GM18498 (cell line): ENCODE measurements at regions not wholly inside any gene's neighbourhood (a gene's known extent, or its start where the extent isn't known, plus 50 kb on each side); places are given as distances from the start of the nearest gene placed in this dataset.

Source experiments
- ATAC-seq: cut with Tn5 transposase; IDR thresholded peaks from one replicate; pipeline ENCODE4 v1.9.1; 2021; ENCODE audit warnings: mild to moderate bottlenecking, moderate library complexity; ENCODE audit not compliant: unreplicated experiment

DNA sequence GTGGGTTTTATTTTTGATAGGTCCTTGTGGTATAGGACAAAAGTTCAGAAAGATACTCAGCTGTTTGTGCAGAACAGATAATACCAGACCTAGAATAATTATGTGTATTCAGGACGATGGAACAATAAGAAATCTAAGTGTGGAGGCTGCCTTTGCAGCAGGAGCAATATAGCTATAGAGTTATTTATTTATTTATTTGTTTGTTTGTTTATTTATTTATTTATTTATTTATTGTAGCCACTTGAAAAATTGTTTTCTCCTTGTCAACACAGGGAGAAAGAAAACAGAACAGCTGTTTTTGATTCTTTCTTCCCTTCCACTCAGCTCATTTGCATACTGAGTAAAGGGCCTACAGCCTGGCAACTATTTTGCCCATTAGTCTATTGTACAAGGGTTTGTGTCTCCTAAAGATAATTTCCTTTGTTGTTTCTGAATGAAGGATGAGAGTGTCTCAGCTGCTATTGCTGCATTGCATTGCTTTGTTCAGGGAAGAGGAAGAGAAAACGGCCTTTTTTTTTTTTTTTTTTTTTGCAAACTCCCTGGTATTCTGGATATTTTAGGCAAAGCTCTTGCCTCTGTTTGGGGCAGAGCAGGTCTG, 56.0 kb upstream of the ESX1 start:
- no peak for ATAC-seq

DNA sequence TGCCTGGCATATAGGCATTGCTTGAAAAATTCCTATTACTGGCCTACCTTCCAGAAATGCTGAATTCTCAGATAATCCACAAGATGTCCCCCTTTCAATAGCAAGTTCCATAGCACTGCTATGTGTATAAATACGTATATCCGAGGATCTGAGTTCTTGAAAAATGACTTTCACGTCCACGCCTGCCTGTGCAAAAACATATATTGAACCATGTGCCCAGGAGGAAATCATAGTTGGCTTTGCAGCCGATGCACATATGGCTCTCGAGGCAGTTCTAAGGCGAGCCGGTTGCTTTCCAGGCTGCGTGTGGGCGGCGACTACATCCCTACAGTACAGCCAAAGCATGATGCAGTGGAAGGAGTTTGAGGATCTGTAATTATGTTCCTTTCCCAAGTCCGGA, 55.4 kb upstream of the ESX1 start:
- no peak for ATAC-seq

DNA sequence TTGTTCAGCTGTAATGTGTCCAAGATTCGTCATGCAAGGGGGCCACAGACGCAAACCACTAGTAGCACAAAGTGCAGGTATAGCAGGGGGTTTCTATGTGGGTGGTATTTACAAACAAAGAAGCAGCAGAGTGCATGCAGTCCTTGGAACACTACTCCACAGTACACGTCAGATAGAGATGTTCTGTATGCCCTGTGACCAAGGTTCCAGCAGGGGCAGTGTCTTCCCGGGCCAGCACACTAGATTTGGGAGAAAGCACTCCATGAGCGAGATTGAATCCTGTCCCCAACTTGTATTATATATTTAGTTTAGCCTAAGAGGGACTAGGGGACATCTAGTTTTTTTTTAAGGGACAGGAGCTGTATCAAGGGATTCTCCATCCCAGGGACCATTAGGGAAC, 54.4 kb upstream of the ESX1 start:
- ATAC-seq, result no peak

DNA sequence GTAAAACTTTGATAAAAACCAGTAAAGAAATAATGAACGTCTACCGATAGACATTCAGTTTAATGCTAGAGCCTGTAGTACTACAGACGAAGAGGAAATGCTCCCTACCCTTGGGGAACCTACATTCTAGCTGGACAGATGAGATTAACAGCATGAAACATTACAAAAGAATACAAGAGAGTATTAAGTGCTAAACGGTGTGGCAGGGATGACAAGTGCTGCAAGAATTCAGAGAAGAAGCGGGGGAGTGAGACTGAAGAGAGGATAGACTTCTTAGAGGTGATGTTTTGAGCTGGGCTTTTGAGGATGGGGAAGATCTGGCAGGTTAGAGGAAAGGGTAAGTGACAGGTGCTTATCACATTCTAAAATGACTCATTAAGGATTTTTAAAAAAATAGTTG, 52.6 kb upstream of the ESX1 start:
- ATAC-seq, result no peak

DNA sequence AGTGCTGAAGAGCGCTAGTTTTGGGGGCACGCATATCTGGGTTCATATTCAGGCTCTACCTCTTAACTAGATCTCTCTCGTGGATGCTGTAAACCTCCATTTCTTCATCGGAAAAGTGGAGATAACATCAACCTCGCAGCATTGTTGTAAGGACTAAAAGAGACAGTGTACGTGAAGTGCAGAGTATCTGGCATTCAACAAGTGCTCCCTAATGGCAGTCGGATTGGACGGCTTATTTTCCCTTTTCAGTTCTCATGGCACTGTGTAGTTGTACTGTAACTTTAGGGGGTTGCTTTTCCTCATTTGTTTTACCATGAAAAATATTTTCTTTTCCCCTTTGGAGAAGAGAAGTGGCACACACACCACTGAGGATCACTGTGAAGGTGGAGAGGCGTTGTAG, 51.4 kb upstream of the ESX1 start:
- ATAC-seq, result no peak
